Inflammatory macrophage treated with lipopolysaccharide for 4 hours (primary cell): ENCODE measurements at regions not wholly inside any gene's neighbourhood (a gene's known extent, or its start where the extent isn't known, plus 50 kb on each side); places are given as distances from the start of the nearest gene placed in this dataset.
"Not testable (repeated sequence)": the region's sequence is repeated elsewhere in the genome, so short reads cannot be mapped to it uniquely, and the experiment has no call there.

Experiments
- DNase-seq: peaks from one replicate; pipeline ENCODE4 v3.0.0-alpha.2; 2020

DNA sequence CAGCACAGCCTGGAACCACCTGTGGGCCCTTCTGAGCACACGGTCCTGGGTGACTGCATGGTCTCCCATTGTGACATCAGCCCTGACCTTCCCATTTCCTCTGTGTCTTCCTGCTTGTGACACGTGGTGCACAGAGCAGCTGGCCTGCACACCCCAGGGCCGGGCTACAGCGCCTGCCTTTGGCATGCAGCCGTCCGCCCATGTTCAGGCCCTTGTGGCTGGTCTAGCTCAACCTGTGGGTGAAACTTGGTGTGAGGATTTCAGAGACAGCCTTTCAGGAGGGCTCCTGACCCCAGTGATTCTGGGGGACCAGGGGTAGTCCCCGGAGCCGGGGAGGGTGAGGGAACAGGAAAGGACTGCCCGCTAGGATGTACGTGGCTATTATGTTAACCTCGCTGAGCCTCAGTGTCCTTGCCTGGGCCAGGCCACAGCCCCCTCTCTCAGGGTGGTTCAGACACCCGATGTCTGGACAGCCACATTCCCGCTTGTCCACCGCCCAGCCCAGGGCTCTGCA, 284.8 kb upstream of the HS6ST1 start:
- DNase-seq = peak; percentile 27

DNA sequence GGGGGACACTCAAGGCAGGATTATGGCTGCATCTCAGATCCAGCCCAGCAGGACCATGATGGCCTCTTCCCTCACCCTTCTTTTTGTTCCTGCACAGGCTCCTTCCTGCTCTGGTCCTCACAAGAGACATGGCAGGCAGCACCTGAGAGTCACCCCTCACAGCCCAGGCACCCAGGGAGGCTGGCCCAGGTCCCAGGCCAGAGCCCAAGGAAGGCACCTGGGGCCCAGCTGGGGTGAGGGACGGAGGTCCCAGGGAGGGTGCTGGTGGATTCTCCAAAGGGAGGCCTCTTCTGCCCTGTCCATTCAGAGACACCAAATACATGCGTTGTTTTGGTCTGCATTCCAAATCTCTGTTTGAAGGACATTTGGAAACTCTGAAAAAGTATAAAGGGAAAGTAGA, 285.4 kb upstream of the HS6ST1 start:
- DNase-seq = no peak

DNA sequence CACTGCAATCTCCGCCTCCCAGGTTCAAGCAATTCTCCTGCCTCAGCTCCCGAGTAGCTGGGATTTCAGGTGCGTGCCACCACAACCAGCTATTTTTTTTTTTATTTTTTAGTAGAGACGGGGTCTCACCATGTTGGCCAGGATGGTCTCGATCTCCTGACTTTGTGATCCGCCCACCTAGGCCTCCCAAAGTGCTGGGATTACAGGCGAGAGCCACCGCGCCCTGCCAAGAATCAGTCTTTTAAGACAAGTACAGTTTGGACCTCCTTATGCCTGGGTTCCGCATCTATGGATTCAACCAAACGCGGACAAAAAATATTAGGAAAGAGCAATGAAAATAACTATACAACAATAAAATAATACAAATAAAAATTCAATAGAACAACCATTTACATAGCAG, 285.9 kb upstream of the HS6ST1 start:
- DNase-seq = not testable (repeated sequence)

DNA sequence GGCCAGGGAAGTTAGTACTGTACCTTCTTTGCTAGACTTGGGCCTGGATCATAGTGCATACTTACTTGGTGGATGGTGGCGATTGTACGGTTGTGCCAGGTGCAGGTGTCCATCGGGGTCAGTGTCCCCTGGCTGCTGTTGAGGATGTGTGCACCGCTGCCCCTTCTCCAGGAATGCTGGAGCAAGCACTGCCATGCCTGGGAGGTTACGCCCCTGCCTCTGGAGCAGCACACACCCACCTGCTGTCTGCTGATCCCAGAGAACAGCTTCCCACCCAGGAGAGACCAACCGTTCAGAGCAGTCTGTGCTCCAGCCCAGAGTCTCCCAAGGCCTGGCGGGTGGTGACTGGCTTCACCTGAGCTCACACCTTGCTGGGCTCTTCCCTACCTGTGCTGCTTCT, 286.8 kb upstream of the HS6ST1 start:
- no peak for DNase-seq

DNA sequence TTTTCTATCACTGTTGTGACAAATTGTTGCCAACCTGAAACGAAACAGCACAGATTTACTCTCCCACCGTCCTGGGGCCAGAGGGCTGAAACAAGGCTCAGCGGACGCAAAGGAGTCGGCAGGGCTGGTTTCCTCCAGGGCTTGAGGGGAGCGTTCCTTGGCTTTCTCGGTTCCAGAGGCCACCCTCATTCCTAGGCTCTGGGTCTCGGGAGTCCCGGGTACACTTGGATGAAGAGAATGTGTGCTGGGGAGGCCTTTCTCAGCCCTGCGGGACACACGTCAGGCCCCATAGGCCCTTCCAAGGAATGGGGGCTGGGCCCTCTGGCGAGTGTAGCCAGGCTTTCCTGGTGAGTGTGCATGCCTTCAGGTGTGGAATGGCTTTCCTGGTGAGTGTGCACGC, 287.3 kb upstream of the HS6ST1 start:
- DNase-seq = no peak

DNA sequence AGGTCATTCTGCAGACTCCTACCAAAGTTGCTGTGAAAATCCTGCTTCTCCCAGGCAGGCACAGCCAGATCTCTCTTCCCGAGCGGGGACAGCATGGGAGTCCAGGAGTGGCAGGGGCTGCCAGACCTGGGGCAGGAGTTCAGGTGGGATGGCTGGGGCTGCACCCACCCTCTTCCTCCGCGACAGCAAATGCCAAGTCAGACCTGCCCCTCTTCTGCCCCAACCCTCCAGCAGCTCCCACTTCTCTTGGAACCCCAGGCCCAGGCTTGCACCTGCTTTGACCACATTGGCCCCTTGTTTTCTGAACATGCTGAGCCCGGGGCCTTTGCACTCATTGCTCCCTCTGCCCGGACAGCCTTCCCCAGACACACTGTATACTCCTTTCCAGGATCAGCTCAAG, 288.2 kb upstream of the HS6ST1 start:
- DNase-seq = no peak

GRCh38 chr2:128607440-128607839, 288.8 kb upstream of the HS6ST1 start:
- no peak for DNase-seq

DNA sequence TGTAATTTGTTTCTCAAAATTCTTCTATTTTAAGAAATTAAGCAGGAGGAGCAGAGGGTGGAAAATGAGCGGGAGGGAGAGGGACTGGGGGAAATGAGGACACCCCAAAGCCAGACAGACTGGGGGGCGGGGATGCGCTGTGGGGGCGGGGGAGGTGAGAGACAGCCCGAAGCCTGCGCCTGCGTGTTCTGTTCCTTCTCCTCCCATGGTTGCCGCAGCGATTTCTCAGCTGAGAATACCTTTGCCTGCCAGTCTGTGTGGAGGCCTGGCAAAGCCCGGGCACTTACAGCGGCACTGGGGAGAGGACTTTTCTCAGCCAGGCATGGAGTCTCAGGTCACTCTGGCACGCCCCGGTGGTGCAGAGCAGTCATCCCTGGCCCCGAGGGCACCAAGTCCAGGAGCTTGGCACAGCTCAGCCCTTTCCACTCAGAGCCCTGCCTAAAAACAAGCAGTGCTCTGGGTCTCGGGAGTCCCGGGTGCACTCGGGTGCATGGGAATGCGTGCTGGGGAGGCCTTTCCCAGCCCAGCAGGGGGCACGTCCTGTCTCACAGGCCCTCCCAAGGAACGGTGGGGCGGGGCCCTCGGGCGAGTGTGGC, 289.3 kb upstream of the HS6ST1 start:
- DNase-seq = no peak

GRCh38 chr2:128608921-128609880, 290.5 kb upstream of the HS6ST1 start:
- no peak for DNase-seq

DNA sequence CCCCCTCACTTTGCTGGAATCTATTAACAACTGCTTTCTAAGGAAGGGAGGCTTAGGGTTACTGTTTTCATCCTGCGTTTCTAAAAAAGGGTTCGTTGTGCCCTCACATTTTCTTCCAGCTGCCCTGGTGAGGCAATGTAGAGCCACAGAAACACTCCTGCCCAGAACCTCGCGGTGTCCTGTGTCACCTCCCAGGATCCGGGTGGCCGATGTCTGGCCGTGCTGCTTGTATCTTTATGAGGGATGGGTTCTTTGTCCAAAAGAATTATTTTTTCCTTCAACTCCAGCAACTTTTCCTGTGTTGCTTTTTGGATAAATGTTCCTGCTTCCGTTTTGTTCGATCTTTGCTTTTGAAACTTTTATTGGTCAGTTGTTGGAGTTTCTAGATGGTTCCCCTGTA, 291.8 kb upstream of the HS6ST1 start:
- no peak for DNase-seq

DNA sequence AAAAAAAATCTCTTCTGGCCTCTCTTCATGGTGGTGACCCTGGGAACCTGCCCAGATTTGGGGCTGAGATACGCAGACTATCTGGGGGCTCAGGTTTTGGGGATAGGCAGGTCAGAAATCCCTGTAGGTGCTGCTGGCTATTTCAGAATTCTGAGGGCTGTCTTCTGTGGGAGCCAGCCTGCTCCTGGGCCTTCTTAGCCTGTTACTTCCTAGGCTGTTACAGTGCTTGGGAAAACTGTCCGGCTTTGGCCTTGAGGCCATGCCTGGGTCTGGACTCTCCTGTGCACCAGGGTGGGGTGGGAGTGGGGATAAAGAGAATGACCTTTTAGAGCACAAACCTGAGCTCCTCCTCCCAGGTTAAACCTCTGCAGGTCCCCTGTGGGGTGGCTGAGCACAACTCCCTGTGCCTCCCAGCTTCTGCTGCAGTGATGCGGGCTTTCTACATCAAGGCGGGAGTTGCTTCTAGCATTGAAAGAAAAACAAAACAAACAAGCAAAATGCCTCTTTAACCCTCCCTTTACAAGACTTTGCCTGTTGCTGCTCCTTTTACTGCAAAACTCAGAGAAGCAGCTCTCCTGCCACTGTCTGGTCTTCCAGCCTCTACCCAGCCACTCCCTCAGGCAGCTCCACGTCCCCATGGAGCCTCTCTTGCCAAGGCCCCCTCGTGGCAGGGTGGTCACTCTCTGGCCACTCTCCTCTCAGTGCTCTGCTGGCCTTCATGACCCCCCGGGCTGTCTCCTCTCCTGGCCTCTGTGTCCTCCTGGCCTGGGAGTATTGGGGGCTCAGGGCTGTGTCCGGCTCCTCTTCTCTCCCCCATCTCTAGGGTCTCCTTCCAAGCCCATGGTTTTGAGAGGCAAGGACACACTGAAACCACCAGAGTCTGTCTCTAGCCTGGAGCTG, 293.0 kb upstream of the HS6ST1 start:
- DNase-seq = no peak

- DNase-seq = no peak
Measured at GRCh38 chr2:128612628-128613027, 294.0 kb upstream of the HS6ST1 start.

DNA sequence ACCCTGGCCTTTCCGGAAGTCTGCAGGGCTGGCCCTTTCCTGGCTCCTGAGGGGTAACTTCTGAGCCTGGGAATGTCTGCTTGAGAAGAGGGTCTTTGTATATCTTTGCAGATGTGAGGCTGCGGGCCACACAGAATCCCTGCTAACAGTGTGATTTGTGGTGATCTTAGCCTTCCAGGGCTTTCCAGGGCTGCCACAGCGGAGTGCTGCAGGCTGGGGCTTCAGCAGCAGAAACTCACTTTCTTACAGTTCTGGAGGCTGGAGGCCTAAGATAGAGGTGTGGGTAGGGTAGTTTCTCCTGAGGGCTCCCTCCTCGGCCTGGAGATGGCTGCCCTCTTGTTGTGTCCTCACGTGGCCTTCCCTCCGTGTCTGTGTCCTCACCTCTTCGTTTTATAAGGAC, 294.7 kb upstream of the HS6ST1 start:
- no peak for DNase-seq

- DNase-seq = no peak
Measured at GRCh38 chr2:128613876-128614275, 295.2 kb upstream of the HS6ST1 start.

DNA sequence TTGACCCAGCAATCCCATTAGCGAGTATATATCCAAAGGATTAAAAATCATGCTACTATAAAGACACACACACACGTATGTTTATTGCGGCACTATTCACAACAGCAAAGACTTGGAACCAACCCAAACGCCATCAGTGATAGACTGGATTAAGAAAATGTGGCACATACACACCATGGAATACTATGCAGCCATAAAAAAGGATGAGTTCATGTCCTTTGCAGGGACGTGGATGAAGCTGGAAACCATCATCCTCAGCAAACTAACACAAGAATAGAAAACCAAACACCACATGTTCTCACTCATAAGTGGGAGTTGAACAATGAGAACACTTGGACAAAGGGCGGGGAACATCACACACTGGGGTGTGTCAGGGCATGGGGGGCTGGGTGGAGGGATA, 296.2 kb upstream of the HS6ST1 start:
- not testable (repeated sequence) for DNase-seq

DNA sequence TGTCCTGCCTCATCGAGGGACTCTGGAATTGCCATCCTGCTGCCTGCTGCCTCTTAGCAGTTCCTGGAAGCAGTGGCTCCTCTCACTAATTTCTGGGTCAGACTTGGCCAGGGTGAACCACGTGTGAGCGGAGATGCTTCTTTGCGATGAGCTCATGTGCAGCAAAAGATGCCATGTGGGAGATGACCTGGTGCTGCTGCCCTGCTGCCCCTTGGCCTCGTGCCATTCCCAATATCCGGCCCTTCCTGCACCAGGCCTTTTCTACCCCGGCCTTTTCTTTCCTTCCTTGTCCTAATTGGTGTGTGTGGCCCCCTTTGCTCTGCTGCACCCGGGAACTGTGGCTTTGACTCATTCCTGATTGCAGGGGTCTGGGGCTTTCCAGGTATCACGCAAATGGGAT, 296.9 kb upstream of the HS6ST1 start:
- no peak for DNase-seq

GRCh38 chr2:128617029-128617590, 298.4 kb upstream of the HS6ST1 start:
- no peak for DNase-seq

DNA sequence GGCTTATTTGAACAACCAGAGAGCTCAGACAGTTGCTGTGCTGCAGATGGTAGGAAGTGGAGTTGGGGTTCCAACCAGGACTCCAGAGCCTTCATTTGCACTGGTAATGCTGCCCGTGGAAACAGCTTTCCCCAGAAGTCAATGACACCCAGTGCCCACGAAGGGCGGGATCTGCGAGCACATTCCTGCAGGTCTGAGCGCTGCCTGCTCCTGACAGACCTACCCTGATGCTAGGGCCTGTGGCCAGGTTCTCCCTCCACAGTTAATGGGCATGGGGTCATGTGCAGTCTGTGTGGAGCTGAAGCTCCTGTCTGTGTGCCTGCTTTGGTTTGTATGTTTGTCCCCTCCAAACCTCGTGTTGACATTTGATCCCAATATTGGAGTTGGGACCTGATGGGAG, 299.0 kb upstream of the HS6ST1 start:
- no peak for DNase-seq

DNA sequence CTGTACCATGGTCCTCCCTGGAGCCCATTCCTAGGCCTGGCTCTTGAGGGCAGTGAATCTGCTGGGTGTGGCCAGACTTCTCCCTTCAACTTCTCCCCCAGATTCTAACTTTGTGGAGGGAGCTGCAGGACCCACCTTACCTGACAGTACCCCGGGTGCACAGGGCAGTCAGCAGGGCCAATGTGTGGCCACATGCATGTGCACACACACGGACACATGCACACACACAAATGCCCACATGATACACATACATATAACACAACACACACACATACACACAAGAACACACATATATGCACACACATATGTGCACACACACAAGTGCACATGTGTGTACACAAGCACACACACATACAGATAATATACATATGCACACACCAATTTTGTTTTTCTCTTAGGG, 300.0 kb upstream of the HS6ST1 start:
- no peak for DNase-seq

DNA sequence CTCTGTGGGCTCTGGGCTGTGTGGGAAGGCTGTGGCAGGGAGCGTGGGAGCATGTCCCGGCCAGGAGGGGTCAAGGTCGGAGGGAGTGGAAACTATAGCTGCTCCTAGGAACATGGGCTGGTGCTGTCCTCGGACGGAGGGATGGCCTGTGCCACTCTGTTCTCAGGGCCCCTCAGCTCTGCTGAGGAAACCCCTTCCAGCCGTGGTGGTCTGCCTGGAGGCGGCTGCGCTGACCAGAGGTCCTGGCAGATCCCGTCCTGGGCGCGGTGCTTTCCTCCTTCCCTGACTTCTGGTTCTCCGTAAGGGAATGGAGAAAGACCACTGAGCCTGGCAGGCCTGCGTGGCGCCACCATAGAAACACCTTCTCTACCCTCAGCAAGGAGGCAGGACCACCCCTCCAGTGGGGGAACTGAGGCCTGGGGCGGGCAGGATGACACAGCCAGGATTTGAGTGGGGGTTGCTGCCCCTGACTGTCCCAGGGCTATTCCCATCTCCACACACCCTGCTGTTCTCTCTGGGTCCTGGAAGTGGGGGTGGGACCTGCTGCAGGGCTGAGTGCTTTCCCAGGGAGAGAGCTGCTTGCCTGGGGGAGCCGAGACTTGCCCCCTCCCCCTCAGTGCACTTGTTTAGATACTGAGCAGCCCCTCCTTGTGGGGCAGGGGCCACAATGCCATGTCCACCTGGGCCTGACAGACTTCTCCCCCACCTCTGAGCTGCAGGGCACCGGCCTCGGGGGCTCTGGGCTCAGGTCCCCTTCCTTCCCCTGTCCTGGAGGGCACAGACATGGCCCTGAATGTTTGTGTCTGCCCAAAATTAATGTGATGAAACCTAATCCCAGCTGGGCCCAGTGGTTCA, 301.0 kb upstream of the HS6ST1 start:
- no peak for DNase-seq

- DNase-seq = no peak
Measured at GRCh38 chr2:128621074-128621473, 302.4 kb upstream of the HS6ST1 start.

- peak; percentile 66 for DNase-seq
Measured at GRCh38 chr2:128622371-128622770, 303.7 kb upstream of the HS6ST1 start.
